ENCODE measurements at regions not wholly inside any gene's neighbourhood (a gene's known extent, or its start where the extent isn't known, plus 50 kb on each side); places are given as distances from the start of the nearest gene placed in this dataset.

DNA sequence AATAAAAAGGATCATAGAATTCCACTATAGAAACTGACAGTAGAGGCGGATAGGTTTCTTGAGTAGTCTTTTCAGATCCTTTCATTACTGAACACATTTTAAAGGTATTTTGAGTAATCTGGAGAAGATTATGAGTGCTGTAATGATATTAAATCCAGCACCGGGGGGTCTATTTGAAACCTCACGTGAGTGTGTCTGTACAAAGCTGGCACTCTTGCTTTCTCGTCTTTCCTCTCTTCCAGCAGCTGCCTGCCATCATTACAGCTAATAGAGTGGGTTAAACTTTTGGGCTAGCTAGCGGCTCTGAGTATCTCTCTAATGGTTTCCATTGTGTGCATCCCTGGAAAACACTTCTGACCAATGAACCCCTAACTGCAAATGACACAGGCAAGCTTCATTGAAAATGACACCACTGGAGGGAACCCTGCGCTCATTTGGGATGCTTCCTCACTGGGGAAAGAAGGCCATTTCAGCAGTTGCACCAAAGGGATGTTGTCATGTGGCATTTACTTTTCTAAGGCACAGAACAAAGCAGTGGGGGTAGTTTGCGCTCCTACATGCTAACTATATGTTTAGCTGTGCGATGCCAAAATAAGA is 101.0 kb downstream of the HRH4 start:
- peaks cover 17 to 20% of the 10 kb centered on the region in 2 experiments for H3K4me1 Mint-ChIP-seq
- Histone ChIP-seq H3K23me2 (ENCODE audit: insufficient read length, low read depth, low read length, poor library complexity, severe bottlenecking) (no peaks in the 10 kb centered on the region), H3K9me3 (ENCODE audit: control insufficient read depth, low read depth, low read length) (no peaks in the 10 kb centered on the region), H3K4ac (ENCODE audit: low read depth, low read length) (no peak overlapping the region), H2BK5ac (ENCODE audit: insufficient read length, low read length) (no peak overlapping the region), H2BK15ac (ENCODE audit: low read depth, low read length) (no peak overlapping the region), H3K79me1 (ENCODE audit: insufficient read depth, low read depth, low read length, poor library complexity, severe bottlenecking) (no peaks in the 10 kb centered on the region), H3K56ac (ENCODE audit: insufficient read length, low read depth, low read length) (no peak overlapping the region), H3K27ac (ENCODE audit: insufficient read length, low read depth, low read length) (no peak overlapping the region), H2BK120ac (ENCODE audit: low read depth, low read length, poor library complexity, severe bottlenecking) (no peak overlapping the region), H3K4me2 (ENCODE audit: insufficient read depth, insufficient read length, low read length) (no peak overlapping the region), H4K5ac (ENCODE audit: insufficient read length, low read depth, low read length) (no peak overlapping the region), H4K8ac (replicated peaks; ENCODE audit: insufficient read length, low read depth, low read length) (no peak overlapping the region), H4K20me1 (ENCODE audit: control insufficient read depth, insufficient read depth, insufficient read length) (no peaks in the 10 kb centered on the region), H3T11ph (ENCODE audit: low read length) (no peak overlapping the region), H3K79me2 (ENCODE audit: insufficient read depth, low read length) (no peaks in the 10 kb centered on the region), H3K14ac (ENCODE audit: insufficient read depth, low read length) (no peak overlapping the region), H2BK12ac (ENCODE audit: insufficient read length, low read depth, low read length) (no peak overlapping the region), H3K18ac (ENCODE audit: insufficient read length, low read depth, low read length) (no peak overlapping the region), H2AFZ (ENCODE audit: low read length) (no peak overlapping the region), H2BK20ac (ENCODE audit: low read depth, low read length, poor library complexity, severe bottlenecking) (no peak overlapping the region), H2AK5ac (ENCODE audit: insufficient read length, low read length) (no peak overlapping the region), H3K9ac (ENCODE audit: extremely low read depth, insufficient read length, low read length) (no peak overlapping the region), H4K91ac (ENCODE audit: insufficient read length, low read depth, low read length) (no peak overlapping the region), H3K27me3 (ENCODE audit: insufficient read depth, low read length) (no peaks in the 10 kb centered on the region), H3K4me1 (ENCODE audit: insufficient read depth, low read length) (no peaks in the 10 kb centered on the region; the same call in 1 of the 2 replicates), H3K23ac (ENCODE audit: insufficient read length, low read depth, low read length) (no peak overlapping the region)
- no peak for DNase-seq
- H3K27ac Mint-ChIP-seq = 0 out of 7 replicates have a peak overlapping the region, but pooled peaks of 1 of the 3 experiments have one; percentile 52
- H3K4me3 Mint-ChIP-seq = no peak overlapping the region
- H3K36me3 Mint-ChIP-seq (ENCODE audit: insufficient read depth in 1 of 3, low read depth in 3 of 3) = no peaks in the 10 kb centered on the region
- peaks cover 3% of the 10 kb centered on the region for H3K27me3 Mint-ChIP-seq (ENCODE audit: low read depth)
- TF ChIP-seq, protein P1, sequence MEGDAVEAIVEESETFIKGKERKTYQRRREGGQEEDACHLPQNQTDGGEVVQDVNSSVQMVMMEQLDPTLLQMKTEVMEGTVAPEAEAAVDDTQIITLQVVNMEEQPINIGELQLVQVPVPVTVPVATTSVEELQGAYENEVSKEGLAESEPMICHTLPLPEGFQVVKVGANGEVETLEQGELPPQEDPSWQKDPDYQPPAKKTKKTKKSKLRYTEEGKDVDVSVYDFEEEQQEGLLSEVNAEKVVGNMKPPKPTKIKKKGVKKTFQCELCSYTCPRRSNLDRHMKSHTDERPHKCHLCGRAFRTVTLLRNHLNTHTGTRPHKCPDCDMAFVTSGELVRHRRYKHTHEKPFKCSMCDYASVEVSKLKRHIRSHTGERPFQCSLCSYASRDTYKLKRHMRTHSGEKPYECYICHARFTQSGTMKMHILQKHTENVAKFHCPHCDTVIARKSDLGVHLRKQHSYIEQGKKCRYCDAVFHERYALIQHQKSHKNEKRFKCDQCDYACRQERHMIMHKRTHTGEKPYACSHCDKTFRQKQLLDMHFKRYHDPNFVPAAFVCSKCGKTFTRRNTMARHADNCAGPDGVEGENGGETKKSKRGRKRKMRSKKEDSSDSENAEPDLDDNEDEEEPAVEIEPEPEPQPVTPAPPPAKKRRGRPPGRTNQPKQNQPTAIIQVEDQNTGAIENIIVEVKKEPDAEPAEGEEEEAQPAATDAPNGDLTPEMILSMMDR (conservative IDR thresholded peaks at IDR 0.05) = no peak
- H3K9me3 Mint-ChIP-seq = no peaks in the 10 kb centered on the region
- no CpG with 5 or more reads among the region's 8 CpGs for WGBS (ENCODE audit: extremely low coverage, insufficient read length, low lambda C conversion rate)
